Trophoblast cell (in vitro differentiated cells and primary cell): ENCODE measurements at regions not wholly inside any gene's neighbourhood (a gene's known extent, or its start where the extent isn't known, plus 50 kb on each side); places are given as distances from the start of the nearest gene placed in this dataset.

Experiments used
- DNase-seq, 2 donors: peaks; one replicate each; pipeline ENCODE4 v3.0.0-alpha.2; 2016
- H2AFZ ChIP-seq: 2 replicates; pipeline ENCODE4 v1.6.1; 2013; ENCODE audit warnings: low read length, moderate library complexity, mild to moderate bottlenecking; ENCODE audit not compliant: insufficient read depth, poor library complexity
- H2AK5ac ChIP-seq: 2 replicates; pipeline ENCODE4 v1.6.1; 2013; ENCODE audit warnings: mild to moderate bottlenecking, low read length
- H2BK120ac ChIP-seq: 2 replicates; pipeline ENCODE4 v1.6.1; 2013; ENCODE audit warnings: low read length, mild to moderate bottlenecking, moderate library complexity; ENCODE audit not compliant: insufficient read depth, poor library complexity
- H2BK12ac ChIP-seq: 2 replicates; pipeline ENCODE4 v1.6.1; 2013; ENCODE audit warnings: mild to moderate bottlenecking, low read length, moderate library complexity
- H2BK5ac ChIP-seq: 2 replicates; pipeline ENCODE4 v1.6.1; 2013; ENCODE audit warnings: low read length, low read depth, moderate library complexity, mild to moderate bottlenecking; ENCODE audit not compliant: poor library complexity
- H3K14ac ChIP-seq: 2 replicates; pipeline ENCODE4 v1.6.1; 2013; ENCODE audit warnings: mild to moderate bottlenecking, low read length
- H3K18ac ChIP-seq: 2 replicates; pipeline ENCODE4 v1.6.1; 2013; ENCODE audit warnings: mild to moderate bottlenecking, low read length
- H3K23ac ChIP-seq: 2 replicates; pipeline ENCODE4 v1.6.1; 2013; ENCODE audit warnings: low read length
- H3K27ac ChIP-seq: 2 replicates; pipeline ENCODE4 v1.5.1; 2013; ENCODE audit warnings: low read depth, mild to moderate bottlenecking, inconsistent platforms, low read length, moderate library complexity
- H3K27me3 ChIP-seq: 2 replicates; pipeline ENCODE4 v1.6.1; 2013; ENCODE audit warnings: inconsistent platforms, mild to moderate bottlenecking, low read length, moderate library complexity; ENCODE audit not compliant: insufficient read depth
- H3K36me3 ChIP-seq, 2 experiments: 1 replicate in 1 of 2; 2 replicates in 1 of 2; pipeline ENCODE4 v1.6.1; 2013; ENCODE audit warnings: low read length in 2 of 2, mild to moderate bottlenecking in 2 of 2, moderate library complexity in 1 of 2; ENCODE audit not compliant: insufficient read depth in 2 of 2, control insufficient read depth in 1 of 2
- H3K4ac ChIP-seq: 2 replicates; pipeline ENCODE4 v1.6.1; 2013; ENCODE audit warnings: low read depth, mild to moderate bottlenecking, low read length, moderate library complexity
- H3K4me1 ChIP-seq, 2 experiments: 1 replicate in 1 of 2; 2 replicates in 1 of 2; pipeline ENCODE4 v1.6.1; 2013; ENCODE audit warnings: low read length in 2 of 2, mild to moderate bottlenecking in 2 of 2, moderate library complexity in 1 of 2; ENCODE audit not compliant: insufficient read depth in 2 of 2, control insufficient read depth in 1 of 2
- H3K4me2 ChIP-seq: 2 replicates; pipeline ENCODE4 v1.6.1; 2013; ENCODE audit warnings: inconsistent platforms, mild to moderate bottlenecking, low read length, moderate library complexity
- H3K4me3 ChIP-seq: 2 replicates; pipeline ENCODE4 v1.5.1; 2013; ENCODE audit warnings: mild to moderate bottlenecking, low read depth, low read length, inconsistent platforms
- H3K79me1 ChIP-seq: one replicate; pipeline ENCODE4 v1.6.1; 2013; ENCODE audit warnings: low read length
- H3K79me2 ChIP-seq: 2 replicates; pipeline ENCODE4 v1.6.1; 2013; ENCODE audit warnings: low read length, mild to moderate bottlenecking; ENCODE audit not compliant: control insufficient read depth, insufficient read depth, poor library complexity
- H3K9ac ChIP-seq: 2 replicates; pipeline ENCODE4 v1.6.1; 2013; ENCODE audit warnings: mild to moderate bottlenecking, low read length
- H3K9me3 ChIP-seq: 2 replicates; pipeline ENCODE4 v1.6.1; 2013; ENCODE audit warnings: low read depth, mild to moderate bottlenecking, control low read depth, inconsistent platforms, low read length; ENCODE audit not compliant: insufficient read depth
- H4K12ac ChIP-seq: 2 replicates; pipeline ENCODE4 v1.6.1; 2013; ENCODE audit warnings: low read depth, mild to moderate bottlenecking, low read length, moderate library complexity
- H4K8ac ChIP-seq: 2 replicates; pipeline ENCODE4 v1.6.1; 2013; ENCODE audit warnings: low read depth, mild to moderate bottlenecking, low read length, moderate library complexity
- H4K91ac ChIP-seq: one replicate; pipeline ENCODE4 v1.6.1; 2013; ENCODE audit warnings: low read depth, mild to moderate bottlenecking, low read length, moderate library complexity
- WGBS: extraction: QIAGEN DNeasy Blood & Tissue Kit; methylation state at CpG from one replicate; pipeline ENCODE4 v1.1.7; 2013; ENCODE audit warnings: missing lambda C conversion rate; ENCODE audit not compliant: insufficient read length, insufficient coverage; ENCODE audit errors: extremely low coverage; 5-methylcytosine and 5-hydroxymethylcytosine counted together

GRCh38 chr19:28416245-28416644 lies 796.7 kb downstream of the UQCRFS1 start:
- no peak overlapping the region for H4K91ac ChIP-seq
- no CpG with 5 or more reads among the region's 1 CpG for WGBS
- H2AK5ac ChIP-seq, result no peak overlapping the region
- H4K8ac ChIP-seq, result no peak overlapping the region
- H2BK5ac ChIP-seq, result no peak overlapping the region
- no peak overlapping the region for H2BK12ac ChIP-seq
- DNase-seq, result no peak
- H3K79me2 ChIP-seq, result no peaks in the 10 kb centered on the region
- H3K23ac ChIP-seq, result no peak overlapping the region
- no peak overlapping the region for H3K14ac ChIP-seq
- no peak overlapping the region for H3K9ac ChIP-seq
- H3K36me3 ChIP-seq, result no peaks in the 10 kb centered on the region
- H4K12ac ChIP-seq, result no peak overlapping the region
- H3K4me2 ChIP-seq, result no peak overlapping the region
- H3K4me1 ChIP-seq, result peaks cover 0 to 2% of the 10 kb centered on the region in 2 experiments
- H3K18ac ChIP-seq, result no peak overlapping the region
- H3K4ac ChIP-seq, result no peak overlapping the region
- H2BK120ac ChIP-seq, result no peak overlapping the region
- H3K27ac ChIP-seq, result no peak overlapping the region
- H3K27me3 ChIP-seq, result no peaks in the 10 kb centered on the region
- H3K79me1 ChIP-seq, result no peaks in the 10 kb centered on the region
- H2AFZ ChIP-seq, result no peak overlapping the region
- no peak overlapping the region for H3K4me3 ChIP-seq
- no peaks in the 10 kb centered on the region for H3K9me3 ChIP-seq

GRCh38 chr19:28414748-28415147 lies 798.2 kb downstream of the UQCRFS1 start:
- WGBS, result no CpG with 5 or more reads among the region's 3 CpGs
- H3K9ac ChIP-seq, result no peak overlapping the region
- H3K4ac ChIP-seq, result no peak overlapping the region
- H3K23ac ChIP-seq, result no peak overlapping the region
- H3K4me2 ChIP-seq, result no peak overlapping the region
- H3K36me3 ChIP-seq, result no peaks in the 10 kb centered on the region
- no peak overlapping the region for H4K8ac ChIP-seq
- no peaks in the 10 kb centered on the region for H3K79me2 ChIP-seq
- H3K27ac ChIP-seq, result no peak overlapping the region
- no peak overlapping the region for H4K12ac ChIP-seq
- no peak overlapping the region for H2BK5ac ChIP-seq
- H3K14ac ChIP-seq, result no peak overlapping the region
- H3K4me3 ChIP-seq, result no peak overlapping the region
- no peak overlapping the region for H2BK120ac ChIP-seq
- no peaks in the 10 kb centered on the region for H3K79me1 ChIP-seq
- no peaks in the 10 kb centered on the region for H3K9me3 ChIP-seq
- no peak for DNase-seq
- no peak overlapping the region for H2AFZ ChIP-seq
- H4K91ac ChIP-seq, result no peak overlapping the region
- H2AK5ac ChIP-seq, result no peak overlapping the region
- H3K4me1 ChIP-seq, result no peaks in the 10 kb centered on the region
- H2BK12ac ChIP-seq, result no peak overlapping the region
- H3K27me3 ChIP-seq, result no peaks in the 10 kb centered on the region
- H3K18ac ChIP-seq, result no peak overlapping the region

- Histone ChIP-seq H3K27ac (no peak overlapping the region), H3K79me1 (no peaks in the 10 kb centered on the region), H4K12ac (no peak overlapping the region), H3K18ac (no peak overlapping the region), H3K36me3 (no peaks in the 10 kb centered on the region), H4K91ac (no peak overlapping the region), H4K8ac (no peak overlapping the region), H2BK120ac (no peak overlapping the region), H3K9me3 (peaks cover 1% of the 10 kb centered on the region), H3K23ac (no peak overlapping the region), H2AFZ (no peak overlapping the region), H3K4me3 (no peak overlapping the region), H3K4me2 (no peak overlapping the region), H2BK12ac (no peak overlapping the region), H3K14ac (no peak overlapping the region), H3K79me2 (no peaks in the 10 kb centered on the region), H3K4me1 (no peaks in the 10 kb centered on the region), H2AK5ac (no peak overlapping the region), H3K9ac (no peak overlapping the region), H2BK5ac (no peak overlapping the region), H3K4ac (no peak overlapping the region), H3K27me3 (no peaks in the 10 kb centered on the region)
- DNase-seq, result no peak
- WGBS, result no CpG with 5 or more reads among the region's 5 CpGs
Measured at GRCh38 chr19:28409859-28410258, 803.1 kb downstream of the UQCRFS1 start.

DNA sequence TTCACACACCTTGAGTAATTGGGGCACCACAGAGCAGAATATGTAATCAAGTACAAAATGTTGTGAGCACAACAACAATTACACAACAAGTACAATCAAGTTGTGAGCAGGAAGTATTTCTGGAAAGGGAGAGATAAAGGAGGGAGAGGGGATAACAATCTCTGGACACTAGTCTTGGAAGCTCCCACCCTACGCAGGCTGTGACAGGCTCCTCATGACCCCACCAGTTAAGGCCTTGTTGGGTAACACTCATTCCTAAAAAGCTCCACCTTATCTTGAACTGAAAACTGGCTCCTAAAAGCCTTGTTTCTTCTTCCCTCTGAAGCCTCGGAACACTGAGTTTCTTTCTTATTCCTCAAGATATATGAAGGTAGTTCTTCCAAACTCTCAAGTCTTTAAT lies 806.0 kb downstream of the UQCRFS1 start:
- Histone ChIP-seq H3K9ac (no peak overlapping the region), H3K4me1 (no peaks in the 10 kb centered on the region), H4K12ac (no peak overlapping the region), H2AK5ac (no peak overlapping the region), H3K79me1 (no peaks in the 10 kb centered on the region), H3K4ac (no peak overlapping the region), H3K18ac (no peak overlapping the region), H3K23ac (no peak overlapping the region), H3K79me2 (no peaks in the 10 kb centered on the region), H3K27ac (no peak overlapping the region), H2BK12ac (no peak overlapping the region), H2BK120ac (no peak overlapping the region), H3K4me2 (no peak overlapping the region), H3K4me3 (no peak overlapping the region), H4K8ac (no peak overlapping the region), H3K27me3 (no peaks in the 10 kb centered on the region), H4K91ac (no peak overlapping the region), H3K36me3 (no peaks in the 10 kb centered on the region), H2AFZ (no peak overlapping the region), H3K9me3 (peaks cover 1% of the 10 kb centered on the region), H3K14ac (no peak overlapping the region), H2BK5ac (no peak overlapping the region)
- DNase-seq, result no peak
- no CpG with 5 or more reads among the region's 2 CpGs for WGBS
